Inflammatory macrophage treated with lipopolysaccharide for 4 hours (primary cell): ENCODE measurements at regions not wholly inside any gene's neighbourhood (a gene's known extent, or its start where the extent isn't known, plus 50 kb on each side); places are given as distances from the start of the nearest gene placed in this dataset.

ENCODE experiments used
- DNase-seq: peaks from one replicate; pipeline ENCODE4 v3.0.0-alpha.2; 2020

- DNase-seq, result no peak
Measured at GRCh38 chr5:81854915-81855314, 104.0 kb upstream of the SSBP2 start.

DNA sequence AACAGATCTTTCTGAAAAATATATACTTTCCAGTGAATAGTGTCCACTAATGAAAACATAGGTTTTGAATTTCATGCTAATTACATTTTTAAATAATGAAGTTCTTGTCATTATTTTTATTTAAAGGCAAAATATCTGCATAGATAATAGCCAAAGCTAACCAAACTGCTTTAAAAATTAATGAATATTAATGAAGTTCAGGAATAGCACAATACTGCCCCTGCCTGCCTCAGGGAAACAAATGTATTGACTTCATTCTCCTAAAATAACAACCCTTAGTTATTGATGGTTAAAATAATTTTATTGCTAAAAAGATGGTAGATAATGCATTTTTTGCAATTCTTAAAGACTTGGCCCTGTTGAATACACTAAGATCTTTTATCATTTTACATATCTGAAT is 103.6 kb upstream of the SSBP2 start:
- DNase-seq, result no peak

- DNase-seq, result no peak
Measured at GRCh38 chr5:81853030-81853357, 102.1 kb upstream of the SSBP2 start.

GRCh38 chr5:81852291-81853029 is 101.6 kb upstream of the SSBP2 start:
- no peak for DNase-seq

- peak; percentile 86 for DNase-seq
Measured at GRCh38 chr5:81851481-81852178, 100.7 kb upstream of the SSBP2 start.

- DNase-seq, result no peak
Measured at GRCh38 chr5:81850501-81851357, 99.8 kb upstream of the SSBP2 start.

- DNase-seq, result no peak
Measured at GRCh38 chr5:81849770-81850367, 99.0 kb upstream of the SSBP2 start.

DNA sequence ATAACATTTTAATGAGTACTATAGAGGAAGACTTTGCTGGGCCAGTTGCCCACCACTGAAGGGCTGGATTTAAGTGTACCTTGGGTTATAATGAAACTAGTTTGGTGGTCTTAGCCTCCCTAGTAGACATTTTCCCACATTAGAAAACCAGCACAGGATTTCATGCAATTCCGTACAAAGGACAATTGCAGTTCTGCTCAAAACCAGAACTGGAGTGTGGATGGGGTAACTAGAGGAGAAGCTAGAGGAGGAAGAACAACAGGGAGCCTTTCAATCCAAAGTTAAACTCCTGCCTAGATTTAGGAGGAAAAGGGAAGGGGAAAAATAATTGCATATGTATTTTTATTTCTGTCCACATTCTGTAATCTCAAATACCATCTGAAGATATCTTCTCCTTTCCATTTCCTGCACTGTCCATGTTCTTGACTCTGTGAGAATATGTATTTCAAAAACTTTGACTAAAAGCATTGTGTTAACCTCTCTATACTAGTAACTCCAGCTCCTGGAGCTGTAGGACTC is 97.5 kb upstream of the SSBP2 start:
- DNase-seq, result peak; percentile 53

GRCh38 chr5:81846301-81846700 is 95.4 kb upstream of the SSBP2 start:
- no peak for DNase-seq

DNA sequence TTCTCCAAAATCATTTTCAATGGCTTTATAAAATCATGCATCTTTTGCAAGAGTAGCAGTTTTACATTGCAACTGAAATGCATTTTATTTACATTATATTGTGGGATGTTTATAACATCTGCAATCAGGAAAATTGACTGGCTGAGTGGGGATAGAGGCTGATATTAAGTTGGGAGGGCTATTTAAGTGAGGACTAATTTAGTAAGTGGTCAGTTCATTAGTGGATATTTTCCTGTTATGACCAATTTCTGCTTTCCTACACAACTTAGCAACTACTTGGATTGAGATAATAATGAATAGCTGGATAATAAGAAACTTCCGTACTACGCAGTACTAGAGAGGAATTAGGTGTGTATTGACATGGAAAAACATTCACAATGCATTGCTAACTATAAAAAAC is 92.9 kb upstream of the SSBP2 start:
- no peak for DNase-seq

GRCh38 chr5:81842795-81843398 is 92.0 kb upstream of the SSBP2 start:
- no peak for DNase-seq

DNA sequence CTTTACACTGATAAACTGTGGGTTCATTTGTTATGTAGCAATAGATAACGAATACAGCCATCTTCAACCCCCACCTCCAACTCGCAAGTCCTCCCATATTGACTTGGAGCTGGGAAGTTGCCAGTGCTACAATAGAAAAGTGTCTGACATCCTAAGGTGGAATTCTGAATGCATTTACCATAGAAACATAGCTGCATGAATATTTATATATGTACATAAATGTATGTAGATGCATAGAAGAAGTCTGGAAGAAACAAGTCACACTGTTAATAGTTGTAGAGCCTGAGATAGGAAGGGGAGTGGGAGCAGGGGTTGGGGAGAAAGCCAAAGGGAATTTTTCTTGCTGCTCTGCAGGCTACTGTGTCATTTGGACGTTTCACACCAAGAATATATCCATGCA is 88.1 kb upstream of the SSBP2 start:
- DNase-seq, result no peak

- DNase-seq, result peak; percentile 47
Measured at GRCh38 chr5:81838307-81838906, 87.5 kb upstream of the SSBP2 start.

DNA sequence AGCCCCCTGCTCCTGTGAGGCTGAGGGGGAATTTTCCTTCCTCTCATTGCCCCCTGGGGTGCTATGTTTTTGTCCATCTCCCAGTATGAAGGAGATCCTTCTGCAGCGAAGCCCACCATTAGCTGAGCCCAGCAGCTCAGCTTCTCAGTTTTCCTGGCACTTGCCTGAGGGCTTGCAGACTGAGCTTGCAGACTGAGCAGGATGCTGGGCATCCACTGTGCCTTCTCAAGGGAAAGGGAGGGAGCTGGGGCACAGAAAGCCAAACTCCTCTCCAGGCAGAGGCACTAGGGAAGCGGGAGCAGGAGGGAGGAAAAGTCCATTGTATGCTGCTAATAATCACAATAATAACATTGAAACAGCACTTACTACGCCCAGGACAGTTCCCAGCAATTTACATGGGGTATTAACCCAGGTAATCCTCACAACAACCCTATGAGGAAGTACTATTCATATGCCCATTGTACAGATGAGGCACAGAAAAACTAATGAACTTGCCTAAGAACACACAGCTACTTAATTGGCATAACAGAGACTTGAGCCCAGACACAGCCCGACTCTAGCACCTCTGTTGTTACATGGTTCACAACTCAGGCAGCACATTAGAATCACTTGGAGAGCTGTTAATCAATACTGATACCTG is 86.9 kb upstream of the SSBP2 start:
- no peak for DNase-seq

DNA sequence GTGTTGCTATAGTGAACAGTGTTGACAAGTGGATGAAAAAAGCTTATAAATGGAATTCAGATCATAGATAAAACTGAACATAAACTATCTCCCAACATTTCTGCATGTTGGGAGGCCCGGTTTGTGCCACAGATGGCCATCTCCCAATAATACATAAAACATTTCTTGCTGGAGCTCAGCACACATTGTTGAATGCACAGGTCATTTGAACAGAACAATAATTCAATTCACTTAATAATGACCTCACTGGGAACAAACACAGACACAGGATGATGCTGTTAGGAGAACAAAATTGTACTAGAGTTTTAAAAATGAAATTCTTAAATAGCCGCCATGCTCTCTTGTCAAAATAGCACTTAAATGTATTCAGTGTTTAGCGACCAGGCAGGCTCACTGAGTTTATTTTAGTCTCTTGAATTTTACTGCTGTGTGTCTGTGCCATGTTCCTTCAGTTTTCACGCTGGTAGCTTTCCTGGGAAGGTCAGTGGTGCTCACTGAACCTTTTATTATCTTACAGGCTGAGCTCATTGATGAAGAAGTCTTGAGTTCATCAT is 85.0 kb upstream of the SSBP2 start:
- no peak for DNase-seq

- DNase-seq, result no peak
Measured at GRCh38 chr5:81834021-81834660, 83.2 kb upstream of the SSBP2 start.

- DNase-seq, result peak; percentile 40
Measured at GRCh38 chr5:81830596-81830995, 79.7 kb upstream of the SSBP2 start.

- no peak for DNase-seq
Measured at GRCh38 chr5:81829242-81829641, 78.3 kb upstream of the SSBP2 start.

DNA sequence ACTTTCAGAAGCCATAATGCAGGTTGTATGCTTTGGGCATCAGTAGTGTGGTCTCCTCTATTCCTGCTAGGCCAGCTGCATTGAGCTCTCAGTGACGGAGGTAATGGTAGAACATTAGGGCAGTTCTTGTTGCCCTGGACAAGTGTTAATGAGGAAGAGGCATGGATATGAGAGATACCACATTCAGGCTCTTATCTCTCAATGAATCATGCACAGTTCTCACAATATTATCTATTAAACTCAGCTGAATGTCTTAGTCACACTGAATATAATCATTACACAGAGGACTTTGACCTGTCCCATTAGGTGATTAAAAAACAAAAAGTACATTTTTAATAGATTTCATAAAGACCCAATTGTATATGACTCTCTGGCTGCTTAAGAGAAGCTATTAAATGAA is 76.6 kb upstream of the SSBP2 start:
- DNase-seq, result no peak

- no peak for DNase-seq
Measured at GRCh38 chr5:81826128-81826527, 75.2 kb upstream of the SSBP2 start.

DNA sequence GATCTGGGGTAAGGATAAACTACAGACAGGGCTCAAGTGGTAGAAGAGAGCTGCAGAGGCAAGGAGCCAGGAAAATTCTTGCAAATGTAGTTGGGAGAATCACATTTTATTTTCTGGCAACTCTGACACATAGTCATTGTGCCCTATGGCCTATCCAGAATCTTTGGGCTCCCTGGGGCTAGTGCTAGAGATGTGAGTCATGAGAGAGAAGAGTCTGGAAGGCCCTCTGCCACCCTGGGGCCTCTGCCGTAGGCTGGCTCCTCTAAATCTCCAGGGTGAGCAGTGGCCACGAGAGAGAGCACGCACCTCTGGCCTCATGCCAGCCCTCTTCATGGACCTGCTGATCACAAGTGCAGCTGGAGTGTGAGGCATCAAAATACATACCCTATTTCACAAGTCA is 74.3 kb upstream of the SSBP2 start:
- DNase-seq, result no peak
